MM.1S (cell line): ENCODE measurements at regions not wholly inside any gene's neighbourhood (a gene's known extent, or its start where the extent isn't known, plus 50 kb on each side); places are given as distances from the start of the nearest gene placed in this dataset.

Source experiments
- CTCF ChIP-seq: fragments of 300-600 bp; sonication (generic); IDR thresholded peaks from 2 replicates; pipeline ENCODE4 v1.5.1; 2016; ENCODE audit warnings: antibody characterized with exemption, low read length, mixed read lengths
- EZH2 ChIP-seq: fragments of 300-600 bp; sonication (generic); optimal IDR thresholded peaks from 2 replicates; pipeline ENCODE3; 2017; ENCODE audit warnings: low read depth, mild to moderate bottlenecking, antibody characterized with exemption, low read length, mixed read lengths
- EZH2phosphoT487 ChIP-seq: fragments of 300-600 bp; sonication (generic); IDR thresholded peaks from 2 replicates; pipeline ENCODE4 v1.6.1; 2018; ENCODE audit warnings: antibody characterized with exemption, low read length

- TF ChIP-seq CTCF, result no peak
- no peak for TF ChIP-seq EZH2
- no peak for TF ChIP-seq EZH2phosphoT487
Measured at GRCh38 chr1:221347706-221348105, 394.2 kb downstream of the DUSP10 start.
